NCI-H1092 (cell line): ENCODE measurements at regions not wholly inside any gene's neighbourhood (a gene's known extent, or its start where the extent isn't known, plus 50 kb on each side); places are given as distances from the start of the nearest gene placed in this dataset.
"Not testable (repeated sequence)": the region's sequence is repeated elsewhere in the genome, so short reads cannot be mapped to it uniquely, and the experiment has no call there.

Experiments used
- DNase-seq: peaks from one replicate; lab custom pipeline; 2025; lab: John Stamatoyannopoulos, UW

DNA sequence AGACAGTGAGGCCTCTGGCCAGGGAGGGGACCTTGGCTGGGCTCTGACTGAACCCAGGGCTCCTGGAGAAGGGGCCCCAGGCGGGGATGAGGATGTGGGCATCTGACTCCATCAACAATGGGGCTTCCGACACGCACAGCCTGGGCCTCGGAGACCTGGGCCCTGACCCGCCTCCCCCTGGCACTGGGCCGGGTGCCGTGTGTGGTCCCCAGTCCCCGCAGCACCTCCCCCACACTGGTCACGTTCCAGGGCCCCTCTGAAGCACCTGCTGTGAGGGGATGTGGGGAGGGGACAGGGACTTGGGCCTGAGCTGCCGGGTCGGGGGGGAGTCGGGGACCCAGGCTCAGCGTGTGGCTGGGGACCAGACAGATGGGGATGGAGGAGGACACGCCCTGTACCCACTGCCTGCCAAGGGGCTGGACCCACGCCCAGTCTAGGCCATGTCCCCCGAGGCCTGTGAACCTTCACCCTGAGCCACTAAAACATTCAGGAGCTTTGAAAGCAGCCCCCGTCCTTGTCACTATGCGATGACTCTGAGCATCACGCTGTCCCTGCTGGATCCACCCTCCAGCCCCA is 165.8 kb downstream of the TMEM121 start:
- not testable (repeated sequence) for DNase-seq

DNA sequence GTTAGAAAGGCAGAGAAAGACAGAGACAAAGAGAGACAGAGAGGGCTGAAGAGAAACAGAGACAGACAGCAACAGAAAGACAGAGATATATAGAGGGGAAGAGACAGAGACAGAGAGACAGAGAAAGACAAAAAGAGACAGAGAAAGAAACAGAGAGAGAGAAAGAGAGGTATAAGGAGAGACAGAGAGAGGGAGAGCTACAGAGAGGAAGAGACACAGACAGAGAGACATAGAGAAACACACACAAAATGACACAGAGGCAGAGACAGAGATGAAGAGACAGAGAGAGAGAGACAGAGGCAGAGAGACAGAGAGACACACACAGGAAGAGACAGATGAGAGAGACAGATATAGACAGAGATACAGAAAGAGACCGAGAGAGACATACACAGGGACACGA is 168.6 kb downstream of the TMEM121 start:
- DNase-seq: no peak

- DNase-seq: not testable (repeated sequence)
These were observed 170.0 kb downstream of the TMEM121 start for GRCh38 chr14:105696388-105696787.

- not testable (repeated sequence) for DNase-seq
These were observed 171.0 kb downstream of the TMEM121 start for GRCh38 chr14:105697414-105697813.

- not testable (repeated sequence) for DNase-seq
These were observed 171.6 kb downstream of the TMEM121 start for GRCh38 chr14:105697955-105698354.

- not testable (repeated sequence) for DNase-seq
These were observed 172.7 kb downstream of the TMEM121 start for GRCh38 chr14:105698940-105699556.

DNA sequence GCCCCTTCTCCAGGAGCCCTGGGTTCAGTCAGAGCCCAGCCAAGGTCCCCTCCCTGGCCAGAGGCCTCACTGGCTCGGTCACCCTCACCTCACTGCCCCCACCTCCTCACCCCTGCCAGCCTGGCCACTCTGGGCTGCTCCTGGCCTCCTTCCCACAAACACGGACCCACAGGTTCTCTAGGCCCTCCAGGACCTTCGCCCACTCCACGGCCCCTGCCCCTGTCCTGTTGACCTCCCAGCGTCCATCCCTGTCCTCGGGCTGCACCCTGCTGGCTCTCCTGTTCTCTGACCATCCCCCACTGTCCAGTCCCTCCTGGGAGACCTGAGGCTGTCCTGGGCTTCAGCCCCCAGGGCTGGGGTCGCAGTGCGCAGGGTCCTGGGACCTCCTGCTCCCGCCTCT is 173.3 kb downstream of the TMEM121 start:
- DNase-seq: not testable (repeated sequence)

DNA sequence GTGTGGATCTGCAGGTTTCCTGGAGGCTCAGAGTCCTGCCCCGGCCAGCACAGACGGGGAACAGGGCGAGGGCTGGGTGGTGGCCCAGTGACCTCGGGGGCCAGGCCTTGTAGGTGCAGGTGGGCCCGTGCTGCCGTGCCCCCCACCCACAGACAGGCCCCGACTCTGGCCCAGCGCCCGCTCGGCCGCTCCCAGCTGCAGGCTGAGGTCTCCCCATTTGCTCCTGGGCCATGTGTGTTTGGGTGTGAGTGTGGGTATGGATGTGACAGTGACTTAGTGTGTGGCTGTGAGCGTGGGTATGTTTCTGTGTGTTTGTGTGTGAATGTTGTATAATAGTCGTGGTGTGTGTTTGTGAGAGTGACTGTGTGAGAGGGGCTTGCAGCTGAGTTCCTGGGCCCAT is 173.8 kb downstream of the TMEM121 start:
- not testable (repeated sequence) for DNase-seq

- no peak for DNase-seq
These were observed 174.4 kb downstream of the TMEM121 start for GRCh38 chr14:105700622-105701288.

DNA sequence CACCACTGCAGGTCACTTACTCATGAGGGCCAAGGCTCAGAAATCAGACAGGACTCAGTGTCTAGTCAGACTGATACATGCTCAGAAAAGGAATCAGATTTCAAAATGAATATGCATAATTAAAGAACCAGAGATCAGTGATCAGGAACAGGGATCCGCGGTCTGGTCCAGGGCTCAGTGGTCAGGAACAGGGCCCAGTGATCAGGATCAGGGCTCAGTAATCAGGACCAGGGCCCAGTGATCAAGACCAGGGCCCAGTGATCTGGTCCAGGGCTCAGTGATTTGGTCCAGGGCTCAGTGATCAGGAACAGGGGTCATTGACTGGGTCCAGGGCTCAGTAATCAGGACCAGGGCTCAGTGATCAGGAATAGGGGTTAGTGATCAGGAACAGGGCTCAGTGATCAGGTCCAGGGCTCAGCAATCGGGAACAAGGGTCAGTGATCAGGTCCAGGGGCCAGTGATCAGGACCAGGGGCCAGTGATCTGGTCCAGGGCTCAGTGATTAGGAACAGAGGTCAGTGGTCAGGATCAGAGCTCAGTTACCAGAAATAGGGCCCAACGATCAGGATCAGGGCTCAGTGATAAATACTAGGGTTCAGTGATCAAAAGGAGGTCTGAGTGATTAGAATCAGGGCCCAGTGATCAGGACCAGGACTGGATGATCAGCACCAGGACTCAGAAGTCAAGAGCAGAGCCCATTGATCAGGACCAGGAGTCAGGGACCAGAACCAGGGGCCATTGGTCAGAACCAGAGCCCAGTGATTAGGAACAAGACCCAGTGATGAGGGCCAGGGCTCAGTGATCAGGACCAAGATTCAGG is 175.3 kb downstream of the TMEM121 start:
- DNase-seq: no peak

DNA sequence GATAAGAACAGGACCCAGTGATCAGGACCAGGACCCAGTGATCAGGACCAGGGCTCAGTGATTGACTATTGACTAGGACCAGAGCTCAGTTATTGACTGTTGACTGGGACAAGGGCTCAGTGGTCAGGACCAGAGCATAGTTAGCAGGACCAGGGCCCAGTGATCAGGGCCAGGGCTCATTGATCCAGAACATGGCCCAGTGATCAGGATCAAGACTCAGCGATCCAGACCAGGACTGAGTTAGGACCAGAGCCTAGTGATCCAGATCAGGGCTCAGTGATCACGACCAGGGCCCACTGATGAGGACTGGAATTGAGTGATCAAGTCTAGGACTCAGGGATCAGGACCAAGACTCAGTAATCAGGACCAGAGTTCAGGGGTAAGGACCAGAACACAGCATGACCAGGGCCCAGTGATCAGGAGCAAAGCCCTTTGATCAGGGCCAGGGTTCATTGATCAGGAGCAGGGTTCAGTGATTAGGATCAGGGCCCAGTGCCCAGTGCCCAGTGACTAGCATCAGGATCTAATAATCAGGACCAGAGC is 176.0 kb downstream of the TMEM121 start:
- no peak for DNase-seq

DNA sequence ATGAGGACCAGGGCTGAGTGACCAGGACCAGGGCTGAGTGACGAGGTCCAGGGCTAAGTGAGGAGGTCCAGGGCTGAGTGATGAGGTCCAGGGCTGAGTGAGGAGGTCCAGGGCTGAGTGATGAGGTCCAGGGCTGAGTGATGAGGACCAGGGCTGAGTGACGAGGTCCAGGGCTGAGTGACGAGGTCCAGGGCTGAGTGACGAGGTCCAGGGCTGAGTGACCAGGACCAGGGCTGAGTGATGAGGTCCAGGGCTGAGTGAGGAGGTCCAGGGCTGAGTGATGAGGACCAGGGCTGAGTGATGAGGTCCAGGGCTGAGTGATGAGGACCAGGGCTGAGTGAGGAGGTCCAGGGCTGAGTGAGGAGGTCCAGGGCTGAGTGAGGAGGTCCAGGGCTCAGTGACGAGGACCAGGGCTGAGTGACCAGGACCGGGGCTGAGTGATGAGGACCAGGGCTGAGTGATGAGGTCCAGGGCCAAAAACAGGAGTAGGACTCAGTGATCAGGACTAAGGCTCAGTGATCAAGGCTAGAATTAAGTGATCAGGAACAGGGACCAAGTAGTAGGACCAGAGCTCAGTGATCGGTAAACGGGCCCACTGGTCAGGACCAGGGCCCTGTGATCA is 176.8 kb downstream of the TMEM121 start:
- not testable (repeated sequence) for DNase-seq

DNA sequence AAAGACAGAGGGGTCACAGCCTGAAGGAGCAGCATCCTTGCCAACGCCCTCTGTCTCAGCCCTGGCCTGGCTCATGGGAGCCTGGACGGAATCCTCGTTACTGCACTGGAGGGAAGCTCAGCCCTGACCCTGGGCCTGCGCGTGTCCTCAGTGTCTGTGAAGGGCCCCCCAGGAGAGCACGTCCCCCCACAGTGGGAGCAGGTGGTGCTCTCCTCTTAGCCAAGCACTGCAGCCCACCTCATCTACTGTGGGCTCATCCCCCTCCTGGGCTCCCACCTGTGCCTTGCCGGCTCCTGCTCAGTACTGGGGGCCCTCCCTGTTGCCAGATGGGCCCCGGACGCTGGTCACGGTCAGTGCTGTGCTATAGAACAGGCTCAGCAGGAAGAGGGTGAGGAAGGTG is 177.7 kb downstream of the TMEM121 start:
- not testable (repeated sequence) for DNase-seq

- not testable (repeated sequence) for DNase-seq
These were observed 178.1 kb downstream of the TMEM121 start for GRCh38 chr14:105704492-105704891.

GRCh38 chr14:105705512-105705861 is 179.1 kb downstream of the TMEM121 start:
- DNase-seq: not testable (repeated sequence)

GRCh38 chr14:105705862-105706700 is 179.7 kb downstream of the TMEM121 start:
- not testable (repeated sequence) for DNase-seq

DNA sequence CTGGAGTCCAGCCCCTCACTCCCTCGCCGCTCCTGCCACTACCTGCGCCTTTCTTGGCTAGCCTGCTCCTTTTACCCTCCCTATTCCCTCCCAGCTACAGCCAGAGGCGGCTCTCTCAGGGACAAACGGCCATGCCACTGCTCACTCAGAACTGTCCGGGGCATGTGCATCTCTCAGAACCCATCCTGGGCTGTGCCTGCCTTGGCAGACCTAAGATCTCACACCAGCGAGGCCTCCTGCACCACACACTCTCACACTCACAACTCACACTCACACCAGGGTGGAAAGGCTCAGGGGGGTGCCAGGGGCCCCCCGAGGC is 180.3 kb downstream of the TMEM121 start:
- DNase-seq: not testable (repeated sequence)

DNA sequence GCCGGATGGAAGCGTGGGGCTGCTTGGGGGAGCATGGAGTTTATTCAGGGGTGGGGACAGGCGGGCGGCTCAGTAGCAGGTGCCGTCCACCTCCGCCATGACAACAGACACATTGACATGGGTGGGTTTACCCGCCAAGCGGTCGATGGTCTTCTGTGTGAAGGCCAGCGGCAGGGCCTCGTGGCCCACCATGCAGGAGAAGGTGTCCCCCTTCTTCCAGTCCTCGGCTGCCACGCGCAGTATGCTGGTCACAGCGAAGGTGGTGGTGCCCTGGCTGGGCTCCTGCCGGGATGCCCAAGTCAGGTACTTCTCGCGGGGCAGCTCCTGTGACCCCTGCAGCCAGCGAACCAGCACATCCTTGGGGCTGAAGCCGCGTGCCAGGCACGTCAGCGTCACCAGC is 180.7 kb downstream of the TMEM121 start:
- DNase-seq: not testable (repeated sequence)

GRCh38 chr14:105707723-105708151 is 181.4 kb downstream of the TMEM121 start:
- DNase-seq: not testable (repeated sequence)

- not testable (repeated sequence) for DNase-seq
These were observed 182.1 kb downstream of the TMEM121 start for GRCh38 chr14:105708251-105709134.
